GM18861 (cell line): ENCODE measurements at regions not wholly inside any gene's neighbourhood (a gene's known extent, or its start where the extent isn't known, plus 50 kb on each side); places are given as distances from the start of the nearest gene placed in this dataset.

Source experiments
- ATAC-seq: cut with Tn5 transposase; IDR thresholded peaks from one replicate; pipeline ENCODE4 v1.9.1; 2021; ENCODE audit not compliant: unreplicated experiment

DNA sequence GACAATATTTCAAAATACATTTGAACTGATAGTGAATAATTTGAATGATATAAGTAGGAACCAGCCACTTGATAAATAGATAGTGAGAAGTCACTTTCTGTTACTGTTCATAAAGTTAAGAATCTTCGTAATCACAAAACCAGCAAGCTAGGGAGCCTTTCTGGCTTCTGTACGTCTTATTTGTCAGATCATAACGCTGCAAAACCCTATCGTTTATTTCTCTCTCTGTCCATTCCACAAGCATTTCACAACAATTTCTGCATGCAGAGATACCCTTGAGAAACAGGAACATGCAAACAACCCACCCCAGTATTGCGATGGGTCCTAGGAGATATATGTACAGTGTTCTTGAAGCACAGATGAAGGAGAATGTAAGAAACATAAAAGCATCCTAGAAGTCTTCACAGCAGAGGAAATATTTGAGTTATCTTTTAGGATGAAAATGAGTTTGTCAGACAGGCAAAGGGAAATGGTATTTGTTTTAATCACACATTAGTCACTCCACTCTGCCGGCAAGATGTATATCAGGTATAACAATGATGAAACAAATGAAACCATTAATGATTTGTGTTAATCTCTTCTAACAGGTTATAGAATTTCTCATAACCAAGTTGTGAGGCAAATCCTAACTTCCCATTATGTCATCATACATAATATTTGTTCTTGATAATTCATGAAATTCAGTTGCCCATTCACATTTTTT, 668.7 kb upstream of the FTMT start:
- ATAC-seq: no peak

DNA sequence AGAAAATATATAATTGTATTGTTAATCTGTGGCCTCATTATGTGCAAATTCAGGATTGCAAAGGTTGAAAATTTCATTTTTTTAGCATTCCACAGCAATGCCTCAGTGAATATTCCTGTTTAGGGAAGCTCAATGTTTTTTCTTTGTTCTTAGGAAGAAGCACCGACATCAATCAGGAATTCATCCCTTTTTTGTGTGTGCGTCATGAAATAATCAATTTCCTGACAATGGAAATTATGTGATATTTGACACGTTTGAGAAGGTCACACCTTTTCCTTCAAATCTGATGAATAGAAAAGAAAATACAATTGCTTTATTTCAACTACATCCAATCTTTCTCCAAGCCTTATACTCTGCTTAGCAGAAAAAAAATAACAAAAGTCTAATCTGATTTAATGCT, 662.8 kb upstream of the FTMT start:
- no peak for ATAC-seq

DNA sequence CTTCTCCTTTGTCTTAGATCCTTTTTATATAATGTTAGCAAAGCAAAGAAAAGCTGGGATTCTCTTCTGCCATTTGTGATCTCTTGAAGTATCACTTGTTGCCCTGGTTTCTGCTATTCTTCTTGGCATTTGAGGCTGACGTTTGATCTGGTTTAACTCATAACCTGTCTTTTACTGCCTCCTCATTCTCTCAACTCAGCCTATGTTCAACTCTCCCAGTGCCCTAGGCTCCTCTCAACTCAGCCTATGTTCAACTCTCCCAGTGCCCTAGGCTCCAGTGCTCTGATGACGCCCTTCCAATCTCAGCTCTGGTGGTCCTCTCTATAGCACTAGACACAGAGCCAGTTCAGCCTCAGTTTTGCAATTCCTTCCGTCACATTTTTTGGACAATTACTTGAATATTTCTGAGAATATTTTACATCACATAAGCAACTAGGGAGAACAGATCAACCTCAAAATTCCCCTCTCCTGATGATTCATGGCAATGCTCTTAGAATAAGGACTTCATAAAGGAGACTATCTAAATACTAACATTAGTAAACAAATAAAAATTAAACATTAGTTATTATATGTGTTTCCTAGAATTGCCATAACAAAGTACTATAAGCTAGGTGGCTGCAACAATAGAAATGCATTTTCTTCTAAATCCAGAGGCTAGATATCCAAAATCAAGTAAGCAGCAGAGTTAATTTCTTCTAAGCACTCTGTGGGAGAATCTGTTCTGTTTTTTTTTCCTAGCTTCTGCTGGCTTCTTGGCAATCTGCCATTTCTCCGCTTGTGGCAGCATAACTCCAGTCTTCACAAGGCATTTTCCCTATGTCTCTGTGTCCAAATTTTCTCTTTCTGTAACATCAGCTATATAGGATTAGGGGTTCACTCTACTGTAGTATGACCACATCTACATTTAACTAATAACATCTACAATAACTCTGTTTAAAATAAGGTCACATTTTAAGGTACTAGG, 662.1 kb upstream of the FTMT start:
- no peak for ATAC-seq

- ATAC-seq: no peak
Observed at GRCh38 chr5:121199216-121199999, 652.3 kb upstream of the FTMT start.

- no peak for ATAC-seq
Observed at GRCh38 chr5:121218086-121218485, 633.6 kb upstream of the FTMT start.

- no peak for ATAC-seq
Observed at GRCh38 chr5:121221483-121221882, 630.2 kb upstream of the FTMT start.

DNA sequence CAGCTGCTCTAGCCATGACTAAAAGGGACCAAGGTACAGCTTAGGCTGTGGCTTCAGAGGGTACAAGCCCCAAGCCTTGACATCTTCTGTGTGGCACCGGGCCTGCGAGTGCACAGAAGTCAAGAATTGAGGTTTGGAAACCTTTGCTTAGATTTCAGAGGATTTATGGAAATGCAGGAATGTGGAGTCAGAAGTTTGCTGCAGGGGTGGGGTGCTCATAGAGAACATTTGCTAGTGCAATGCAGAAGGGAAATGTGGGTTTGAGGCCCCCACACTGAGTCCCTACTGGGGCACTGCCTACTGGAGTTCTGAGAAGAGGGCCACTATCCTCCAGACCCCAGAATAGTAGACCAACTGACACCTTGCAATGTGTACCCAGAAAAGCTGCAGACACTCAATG, 624.9 kb upstream of the FTMT start:
- no peak for ATAC-seq

DNA sequence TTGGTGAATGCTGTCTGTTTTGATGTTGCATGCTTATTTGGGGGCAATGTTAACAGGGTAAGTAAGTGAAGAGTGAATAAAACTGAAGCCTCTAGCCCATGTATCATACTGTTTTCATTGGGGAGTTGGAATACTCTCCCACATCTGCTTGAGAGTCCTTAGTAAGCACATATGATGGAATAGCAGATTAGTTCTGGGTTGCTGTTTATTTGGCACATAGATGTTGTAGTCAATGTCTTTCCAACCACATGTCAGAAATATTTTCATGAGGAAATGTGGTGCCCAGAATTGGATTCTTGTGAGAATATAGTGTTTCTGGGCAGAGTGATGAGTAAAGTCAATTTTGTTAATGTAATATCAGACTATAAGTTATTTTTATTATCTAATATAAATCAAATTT, 611.7 kb upstream of the FTMT start:
- no peak for ATAC-seq

- no peak for ATAC-seq
Observed at GRCh38 chr5:121246971-121247370, 604.7 kb upstream of the FTMT start.

- ATAC-seq: no peak
Observed at GRCh38 chr5:121251954-121252353, 599.7 kb upstream of the FTMT start.

DNA sequence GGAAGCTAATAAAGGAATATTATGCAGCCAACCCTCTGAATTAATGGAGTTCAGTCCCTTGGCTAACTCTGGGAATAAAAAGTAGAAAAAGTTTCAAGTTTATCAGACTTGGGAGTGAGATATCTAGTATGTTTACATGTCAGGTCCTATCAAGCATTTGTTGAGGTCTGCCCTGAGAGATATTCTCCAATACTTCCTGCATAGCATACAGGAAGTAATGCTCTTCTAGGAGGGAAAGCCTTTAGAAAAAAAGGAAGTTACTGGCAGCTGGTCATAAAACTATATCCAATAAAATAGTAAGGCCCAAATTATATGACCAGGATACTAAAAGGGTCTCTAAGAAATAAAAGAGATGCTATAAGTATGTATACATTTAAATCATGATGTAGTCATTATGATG, 594.1 kb upstream of the FTMT start:
- ATAC-seq: no peak

DNA sequence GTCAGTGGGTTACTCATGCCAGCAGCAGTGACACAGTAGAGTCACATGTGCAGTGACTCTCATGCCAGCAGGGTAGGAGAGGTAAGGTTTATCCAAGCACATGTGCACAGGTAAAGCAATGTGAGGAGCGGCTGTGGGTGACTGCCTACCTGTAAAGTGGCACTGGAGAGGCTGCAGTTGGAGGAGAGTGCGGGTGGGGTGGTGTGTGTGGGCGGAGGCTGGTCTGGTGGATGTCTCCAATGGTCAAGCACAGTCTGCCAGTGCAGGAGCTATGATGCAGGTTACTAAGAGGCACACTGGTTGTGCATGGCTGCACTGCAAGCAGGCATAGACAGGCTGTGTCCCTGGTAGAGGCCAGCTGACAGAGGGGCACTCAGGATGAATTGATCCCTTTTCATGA, 588.2 kb upstream of the FTMT start:
- no peak for ATAC-seq

GRCh38 chr5:121264605-121265004, 587.1 kb upstream of the FTMT start:
- ATAC-seq: no peak

- ATAC-seq: no peak
Observed at GRCh38 chr5:121271546-121271945, 580.1 kb upstream of the FTMT start.

- ATAC-seq: no peak
Observed at GRCh38 chr5:121273833-121274433, 577.7 kb upstream of the FTMT start.

- no peak for ATAC-seq
Observed at GRCh38 chr5:121279801-121280200, 571.9 kb upstream of the FTMT start.

- ATAC-seq: no peak
Observed at GRCh38 chr5:121285801-121286521, 565.7 kb upstream of the FTMT start.

DNA sequence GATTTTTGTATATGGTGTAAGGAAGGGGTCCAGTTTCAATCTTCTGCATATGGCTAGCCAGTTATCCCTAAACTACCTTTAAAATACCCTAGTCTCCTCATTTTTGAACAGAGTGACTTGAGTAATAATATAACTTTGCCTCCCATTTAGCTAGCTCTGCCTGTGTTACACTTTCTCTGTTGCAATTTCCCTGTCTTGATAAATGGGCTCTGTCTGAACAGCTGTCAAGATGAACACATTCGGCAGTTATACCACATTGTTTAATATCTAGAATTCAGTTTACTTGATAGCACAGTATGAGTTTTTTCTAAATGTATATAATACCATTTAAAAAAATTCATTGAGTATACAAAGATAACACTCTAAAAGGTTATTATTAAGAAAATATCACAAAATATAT, 562.9 kb upstream of the FTMT start:
- no peak for ATAC-seq

GRCh38 chr5:121292664-121293063, 559.0 kb upstream of the FTMT start:
- no peak for ATAC-seq

DNA sequence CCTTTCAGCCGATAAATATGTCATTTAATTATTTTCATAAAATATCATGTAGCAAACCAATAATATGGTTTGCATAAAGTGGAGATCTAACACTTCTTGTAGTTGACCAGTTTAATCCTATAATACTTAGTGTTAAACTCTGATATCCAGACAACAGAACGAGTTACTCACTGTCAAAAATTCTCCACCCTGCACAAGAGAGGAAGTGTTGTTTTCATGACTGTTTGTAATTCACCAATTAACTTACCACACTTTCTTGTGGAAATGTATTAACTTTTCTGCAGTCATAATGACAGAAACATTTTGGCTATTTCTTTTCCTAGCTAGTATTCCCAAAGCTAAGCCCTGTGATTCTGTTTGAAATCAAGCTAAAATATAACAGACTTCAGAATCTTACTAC, 555.3 kb upstream of the FTMT start:
- ATAC-seq: no peak
